Caco-2 (cell line): ENCODE measurements at regions not wholly inside any gene's neighbourhood (a gene's known extent, or its start where the extent isn't known, plus 50 kb on each side); places are given as distances from the start of the nearest gene placed in this dataset.

Experiments
- BruUV-seq: library from RNA; stranded (reverse); fragments of 400-500 nt; replicated peaks from 2 replicates; lab custom pipeline; 2021; lab: Mats Ljungman, UMichigan
- CTCF ChIA-PET: fragments of 300-600 bp; sonication (Branson Sonifier 250); formaldehyde crosslinking; loops from one replicate; lab custom pipeline; 2022; ENCODE audit warnings: antibody characterized with exemption; lab: Charles Lee
- POLR2A ChIA-PET: fragments of 300-600 bp; sonication (Branson Sonifier 250); formaldehyde crosslinking; loops from one replicate; lab custom pipeline; 2022; ENCODE audit warnings: antibody characterized with exemption; lab: Charles Lee
- DNase-seq, 2 experiments: peaks; one replicate each; pipeline versions ENCODE4 v3.0.0 to v3.0.0-alpha.2; 2020 to 2022
- H3K27me3 ChIP-seq: replicated peaks from 2 replicates; pipeline ENCODE4 v1.6.0; 2011; ENCODE audit warnings: low read length; ENCODE audit not compliant: control insufficient read depth, insufficient read depth
- H3K36me3 ChIP-seq: 2 replicates; pipeline ENCODE4 v1.5.1; 2011; ENCODE audit warnings: low read length; ENCODE audit not compliant: control insufficient read depth, insufficient read depth
- H3K4me1 ChIP-seq: fragments of 250-450 bp; sonication (Bioruptor Pico); 2 replicates; pipeline ENCODE4 v1.5.1; 2020; ENCODE audit warnings: mild to moderate bottlenecking
- H3K4me3 ChIP-seq: 2 replicates; pipeline ENCODE4 v1.5.1; 2011; ENCODE audit warnings: low read depth, mild to moderate bottlenecking, control low read depth, low read length
- H3K9me3 ChIP-seq: fragments of 250-450 bp; sonication (Bioruptor Pico); 2 replicates; pipeline ENCODE4 v1.5.1; 2020; ENCODE audit warnings: mild to moderate bottlenecking, moderate library complexity
- H3K27ac Mint-ChIP-seq: one replicate; pipeline ENCODE4 v1.8.0; 2022; ENCODE audit warnings: mixed read lengths; ENCODE audit not compliant: unreplicated experiment
- H3K27me3 Mint-ChIP-seq: one replicate; pipeline ENCODE4 v1.8.0; 2022; ENCODE audit warnings: mixed read lengths; ENCODE audit not compliant: insufficient read depth, unreplicated experiment
- H3K36me3 Mint-ChIP-seq: one replicate; pipeline ENCODE4 v1.8.0; 2022; ENCODE audit warnings: mild to moderate bottlenecking, mixed read lengths; ENCODE audit not compliant: insufficient read depth, unreplicated experiment
- H3K4me1 Mint-ChIP-seq: one replicate; pipeline ENCODE4 v1.8.0; 2022; ENCODE audit warnings: low read depth, mixed read lengths; ENCODE audit not compliant: unreplicated experiment
- H3K4me3 Mint-ChIP-seq: one replicate; pipeline ENCODE4 v1.8.0; 2022; ENCODE audit warnings: mild to moderate bottlenecking, moderate library complexity, mixed read lengths; ENCODE audit not compliant: unreplicated experiment
- H3K9me3 Mint-ChIP-seq: one replicate; pipeline ENCODE4 v1.8.0; 2022; ENCODE audit warnings: mixed read lengths; ENCODE audit not compliant: unreplicated experiment
- CTCF ChIP-seq, 2 experiments: fragments of 200-600 bp in 1 of 2; IDR thresholded peaks; 1 replicate in 1 of 2; 2 replicates in 1 of 2; pipeline versions ENCODE4 v1.5.1 to v1.8.0; 2011 to 2022; ENCODE audit warnings: antibody characterized with exemption in 1 of 2, control low read depth in 1 of 2, inconsistent platforms in 1 of 2, low read depth in 1 of 2, low read length in 1 of 2, mild to moderate bottlenecking in 1 of 2, moderate library complexity in 1 of 2; ENCODE audit not compliant: insufficient read depth in 1 of 2, severe bottlenecking in 1 of 2, unreplicated experiment in 1 of 2
- intact Hi-C: fragments of 100-400 bp; cut with micrococcal nuclease; formaldehyde crosslinking; loops from one replicate; pipeline ENCODE4 v1.10.0; 2022; ENCODE audit not compliant: unreplicated experiment

- Mint-ChIP-seq H3K4me3 (no peak overlapping the region), H3K36me3 (no peaks in the 10 kb centered on the region), H3K4me1 (no peaks in the 10 kb centered on the region), H3K27me3 (no peaks in the 10 kb centered on the region), H3K9me3 (no peaks in the 10 kb centered on the region), H3K27ac (no peak overlapping the region)
- TF ChIP-seq CTCF (IDR thresholded peaks at IDR 0.05; ENCODE audit: insufficient read depth in 1 of 2, low read depth in 1 of 2, low read length in 1 of 2, severe bottlenecking in 1 of 2, unreplicated experiment in 1 of 2), result no peak
- Histone ChIP-seq H3K9me3 (no peaks in the 10 kb centered on the region; the same call in 1 of the 2 replicates), H3K4me3 (no peak overlapping the region), H3K4me1 (peaks cover 12% of the 10 kb centered on the region), H3K36me3 (no peaks in the 10 kb centered on the region), H3K27me3 (no peaks in the 10 kb centered on the region)
- intact Hi-C loops, result no loop called here
- no peak for DNase-seq
- ChIA-PET CTCF (no interaction called here), POLR2A (no interaction called here)
- BruUV-seq, result no TSS peak
Observed at GRCh38 chr3:194990454-194991337, 280.3 kb downstream of the XXYLT1 start.

GRCh38 chr3:194991338-194991654 lies 279.7 kb downstream of the XXYLT1 start:
- Histone ChIP-seq H3K27me3 (no peaks in the 10 kb centered on the region), H3K9me3 (no peaks in the 10 kb centered on the region; the same call in 1 of the 2 replicates), H3K36me3 (no peaks in the 10 kb centered on the region), H3K4me3 (no peak overlapping the region), H3K4me1 (peaks cover 16% of the 10 kb centered on the region)
- TF ChIP-seq CTCF (IDR thresholded peaks at IDR 0.05; ENCODE audit: insufficient read depth in 1 of 2, low read depth in 1 of 2, low read length in 1 of 2, severe bottlenecking in 1 of 2, unreplicated experiment in 1 of 2), result no peak
- Mint-ChIP-seq H3K27me3 (no peaks in the 10 kb centered on the region), H3K4me1 (no peaks in the 10 kb centered on the region), H3K9me3 (no peaks in the 10 kb centered on the region), H3K27ac (no peak overlapping the region), H3K4me3 (no peak overlapping the region), H3K36me3 (no peaks in the 10 kb centered on the region)
- no peak for DNase-seq
- ChIA-PET POLR2A (no interaction called here), CTCF (no interaction called here)
- BruUV-seq, result no TSS peak
- intact Hi-C loops, result no loop called here

GRCh38 chr3:194993896-194994295 lies 277.1 kb downstream of the XXYLT1 start:
- Mint-ChIP-seq H3K36me3 (no peaks in the 10 kb centered on the region), H3K4me1 (no peaks in the 10 kb centered on the region), H3K4me3 (no peak overlapping the region), H3K27me3 (no peaks in the 10 kb centered on the region), H3K27ac (no peak overlapping the region), H3K9me3 (no peaks in the 10 kb centered on the region)
- no TSS peak for BruUV-seq
- Histone ChIP-seq H3K36me3 (no peaks in the 10 kb centered on the region), H3K4me1 (peaks cover 16% of the 10 kb centered on the region), H3K9me3 (no peaks in the 10 kb centered on the region), H3K4me3 (no peak overlapping the region), H3K27me3 (no peaks in the 10 kb centered on the region)
- intact Hi-C loops, result no loop called here
- ChIA-PET CTCF (no interaction called here), POLR2A (interaction anchor here (0.5 kb wide), 1 partner anchor 518 kb away, joined by 4 read pairs; no protein-coding TSS in a partner anchor)
- TF ChIP-seq CTCF (IDR thresholded peaks at IDR 0.05; ENCODE audit: insufficient read depth in 1 of 2, low read depth in 1 of 2, low read length in 1 of 2, severe bottlenecking in 1 of 2, unreplicated experiment in 1 of 2), result no peak
- no peak for DNase-seq
